ENCODE measurements at regions not wholly inside any gene's neighbourhood (a gene's known extent, or its start where the extent isn't known, plus 50 kb on each side); places are given as distances from the start of the nearest gene placed in this dataset.
A peak's percentile ranks its signal among the peaks of the same experiment; 100 is the strongest.
"Not testable (repeated sequence)": the region's sequence is repeated elsewhere in the genome, so short reads cannot be mapped to it uniquely, and the experiment has no call there.

DNA sequence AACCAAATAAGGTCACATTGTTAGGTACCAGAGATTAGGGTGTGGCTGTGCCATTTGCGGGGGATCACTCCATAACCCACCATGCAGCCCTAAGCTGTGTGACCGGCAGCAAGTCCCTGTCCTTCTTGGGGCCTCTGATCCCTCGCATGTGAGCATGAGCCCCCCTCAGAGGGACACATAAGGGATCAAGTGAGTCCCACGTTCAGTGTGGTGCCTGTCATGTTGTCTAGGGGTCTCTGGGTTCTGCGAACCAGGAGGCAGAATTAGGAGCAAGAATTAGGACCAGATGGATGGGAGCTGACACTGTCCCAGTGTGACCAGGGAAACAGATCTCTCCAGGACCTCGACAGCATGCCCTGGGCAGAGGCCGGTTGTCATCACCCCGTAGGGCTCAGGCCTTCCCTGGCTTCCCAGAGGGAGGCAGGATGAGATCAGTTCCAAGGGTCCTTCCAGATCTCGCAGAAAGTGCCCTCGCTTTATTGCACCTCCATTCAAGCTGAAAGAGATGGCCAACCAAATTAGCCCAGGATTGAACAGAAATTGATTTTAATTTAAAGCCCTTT is 113.2 kb upstream of the OTOS start:
- DNase-seq (ENCODE audit: low spot score) = no peak

- peak; percentile 35 for DNase-seq (ENCODE audit: low spot score)
These were observed 114.1 kb upstream of the OTOS start for GRCh38 chr2:240254337-240255164.

DNA sequence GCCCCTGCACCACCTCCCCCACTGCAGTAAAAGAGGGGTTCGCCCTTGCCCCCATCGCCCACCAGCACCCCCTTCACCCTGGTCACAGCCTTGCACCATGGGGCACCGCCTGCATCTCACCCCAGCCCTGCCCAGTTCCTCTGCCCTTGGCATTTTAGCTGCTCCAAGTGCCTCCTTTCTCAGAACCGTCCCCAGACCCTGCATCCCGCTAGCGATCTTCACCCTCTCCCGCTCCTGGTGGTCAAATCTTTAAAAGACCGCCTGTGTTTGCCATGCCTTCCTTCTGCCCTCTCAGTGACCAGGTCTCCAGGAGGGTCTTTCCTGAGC is 114.7 kb upstream of the OTOS start:
- DNase-seq (ENCODE audit: low spot score) = no peak

DNA sequence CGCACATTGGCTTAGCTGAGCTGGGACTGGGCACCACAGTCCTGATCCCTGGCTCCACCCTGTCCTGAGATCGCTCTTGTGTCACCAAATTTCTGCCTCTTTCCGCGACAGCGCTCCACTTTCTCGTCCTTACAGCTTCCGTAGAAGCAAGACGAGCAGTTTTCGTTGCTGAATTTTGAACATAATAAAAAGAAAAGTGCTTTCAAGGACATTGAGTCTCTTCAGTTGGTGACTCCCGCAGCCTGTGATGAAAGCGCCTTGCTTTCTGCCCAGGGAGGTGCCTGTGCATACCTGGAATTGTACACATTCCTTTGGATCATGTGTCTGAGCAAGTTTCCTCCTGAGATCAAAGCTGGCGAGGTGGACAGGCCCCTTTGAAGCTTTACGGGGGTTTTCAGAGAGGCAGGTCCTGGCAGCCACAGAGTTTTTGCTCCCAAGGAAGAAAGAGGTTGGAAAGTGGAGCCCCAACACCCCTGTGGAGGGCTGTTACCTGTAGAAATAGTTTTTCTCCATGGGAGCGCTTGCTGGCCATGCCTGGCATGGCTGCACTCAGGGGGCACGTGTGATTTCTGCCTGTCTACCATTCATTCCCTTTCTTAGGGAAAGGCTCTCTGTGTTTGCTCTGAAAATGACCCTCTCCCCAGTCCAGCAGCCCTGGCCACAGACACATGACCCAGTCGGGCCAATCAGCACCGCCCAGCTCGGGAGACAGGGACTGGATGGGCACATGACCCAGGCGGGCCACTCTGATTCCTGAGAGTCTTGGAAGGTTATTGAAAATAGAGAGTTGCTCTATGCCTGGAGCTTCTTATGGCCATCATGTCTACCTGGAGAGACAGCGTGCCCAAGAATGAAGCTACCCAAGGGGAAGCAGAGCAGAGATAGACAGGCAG is 115.6 kb upstream of the OTOS start:
- DNase-seq (ENCODE audit: low spot score) = no peak

GRCh38 chr2:240256704-240257637 is 116.5 kb upstream of the OTOS start:
- no peak for DNase-seq (ENCODE audit: low spot score)

DNA sequence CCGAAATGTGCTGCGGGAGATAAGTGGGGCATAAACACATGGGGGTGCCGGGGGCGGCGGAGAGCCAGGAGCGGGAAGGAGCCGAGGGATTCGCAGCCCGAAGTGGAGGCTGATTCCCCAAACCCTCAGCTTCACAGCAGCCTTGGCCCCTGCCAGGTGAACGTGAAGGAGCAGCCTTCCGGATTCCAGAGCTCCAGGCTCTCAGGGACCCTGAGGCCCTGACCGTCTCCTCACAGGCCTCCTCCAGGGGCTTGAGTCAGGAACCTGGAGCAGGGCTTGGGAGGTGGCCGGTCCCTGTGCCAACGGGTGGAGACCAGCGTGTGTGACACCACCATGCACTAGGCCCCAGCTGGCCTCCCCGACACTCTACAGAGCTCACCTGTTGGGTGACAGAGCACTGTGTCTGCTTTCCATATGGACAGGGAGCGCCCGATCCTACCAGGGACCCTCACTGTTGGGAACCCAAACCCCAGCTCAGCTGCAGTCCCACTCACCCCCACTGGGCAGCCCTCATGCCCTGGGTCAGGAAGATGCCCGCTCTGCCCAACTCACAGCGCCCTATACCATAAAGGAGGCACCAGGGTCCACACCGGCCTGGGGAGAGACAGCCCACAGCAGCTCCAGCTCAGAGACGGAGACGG is 117.6 kb upstream of the OTOS start:
- no peak for DNase-seq (ENCODE audit: low spot score)

- no peak for DNase-seq (ENCODE audit: low spot score)
These were observed 118.2 kb upstream of the OTOS start for GRCh38 chr2:240258685-240259084.

GRCh38 chr2:240259201-240259923 is 118.9 kb upstream of the OTOS start:
- DNase-seq (ENCODE audit: low spot score) = peak; percentile 67

DNA sequence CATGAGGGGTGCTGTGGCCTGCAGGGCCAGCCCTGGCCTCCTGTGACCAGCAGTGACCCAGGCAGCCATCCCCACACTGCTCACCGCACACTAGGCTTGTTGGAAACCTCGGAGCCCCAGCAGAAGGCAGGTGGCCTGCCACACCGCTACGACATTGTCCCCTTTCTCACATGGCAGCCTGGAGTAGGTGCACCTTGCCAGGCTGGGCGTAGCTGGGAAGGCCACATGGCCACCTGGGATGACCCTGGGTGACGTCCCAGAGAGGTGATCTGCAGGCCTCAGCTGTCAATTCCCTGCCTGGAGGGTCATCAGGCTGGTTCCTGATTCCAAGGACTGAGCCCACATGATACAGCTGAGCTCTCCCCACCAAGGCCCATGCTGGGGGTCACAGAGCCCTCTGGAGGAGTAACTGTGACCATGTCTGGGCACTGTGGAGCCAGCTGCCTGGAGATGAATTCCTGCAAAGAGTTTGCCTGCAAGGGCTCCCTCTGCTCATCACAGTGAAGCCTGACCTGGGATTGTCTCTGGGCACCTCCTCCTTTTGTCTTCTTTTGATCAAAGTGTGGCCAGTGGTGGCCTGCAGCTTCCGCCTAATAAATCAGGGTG is 119.6 kb upstream of the OTOS start:
- no peak for DNase-seq (ENCODE audit: low spot score)

DNA sequence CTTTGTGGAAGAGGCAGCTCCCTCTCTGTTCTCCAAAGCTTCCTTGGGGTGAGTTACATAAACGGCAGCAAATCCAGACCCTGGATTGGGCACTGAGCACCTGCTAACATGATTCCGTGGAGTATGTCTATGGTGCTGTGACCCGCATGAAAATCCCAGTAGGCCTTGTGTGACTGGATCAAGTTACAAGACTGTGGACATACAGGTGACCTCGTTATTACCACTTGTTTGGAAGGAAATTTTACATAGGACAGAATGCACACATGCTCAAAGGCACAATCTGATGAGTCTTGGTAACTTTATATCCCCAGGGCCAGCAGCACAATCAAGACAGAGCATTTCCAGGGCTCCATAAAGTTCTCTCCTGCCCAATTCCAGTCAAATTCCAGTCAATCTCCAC is 120.2 kb upstream of the OTOS start:
- DNase-seq (ENCODE audit: low spot score) = no peak

- DNase-seq (ENCODE audit: low spot score) = not testable (repeated sequence)
These were observed 122.1 kb upstream of the OTOS start for GRCh38 chr2:240262578-240262977.

DNA sequence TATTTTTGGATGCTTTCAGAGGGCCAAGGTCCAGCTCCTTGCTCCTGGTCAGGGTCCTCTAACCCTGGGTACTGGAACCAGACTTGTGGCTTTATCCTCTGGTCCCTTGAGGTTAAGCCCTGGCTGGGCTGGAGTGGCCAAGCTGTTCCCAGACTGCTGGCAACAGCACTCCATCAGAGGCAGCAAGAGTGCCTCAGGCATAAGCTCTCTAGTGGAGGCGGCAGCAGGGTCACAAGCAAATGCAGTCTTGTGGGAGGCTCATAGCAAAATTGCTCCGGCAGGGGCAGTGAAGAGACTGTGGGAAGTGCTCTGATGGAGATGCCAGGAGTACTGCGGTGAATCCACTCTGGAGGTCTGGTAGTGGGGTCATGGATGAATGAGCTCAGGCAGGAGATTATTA is 128.9 kb upstream of the OTOS start:
- no peak for DNase-seq (ENCODE audit: low spot score)

DNA sequence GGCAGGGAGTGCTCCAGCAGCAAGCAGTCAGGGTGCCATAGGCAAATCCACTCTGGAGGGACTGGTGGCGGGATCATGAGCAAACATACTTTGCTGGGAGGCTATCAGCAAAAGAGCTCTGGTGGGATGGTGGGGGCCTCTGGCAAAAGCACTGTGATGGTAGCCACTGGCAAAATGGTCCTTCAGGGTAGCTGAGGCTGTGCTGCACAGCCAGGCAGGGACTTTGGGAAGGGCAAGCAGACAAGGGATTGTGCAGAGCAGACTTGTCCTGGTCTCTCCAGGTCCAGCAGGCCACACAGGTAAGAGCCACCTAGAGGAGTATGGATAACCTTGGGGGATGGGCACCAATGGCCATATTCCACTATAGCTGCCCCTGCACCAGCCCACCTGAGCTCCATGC is 129.4 kb upstream of the OTOS start:
- DNase-seq (ENCODE audit: low spot score) = no peak

GRCh38 chr2:240271716-240272341 is 131.4 kb upstream of the OTOS start:
- no peak for DNase-seq (ENCODE audit: low spot score)

DNA sequence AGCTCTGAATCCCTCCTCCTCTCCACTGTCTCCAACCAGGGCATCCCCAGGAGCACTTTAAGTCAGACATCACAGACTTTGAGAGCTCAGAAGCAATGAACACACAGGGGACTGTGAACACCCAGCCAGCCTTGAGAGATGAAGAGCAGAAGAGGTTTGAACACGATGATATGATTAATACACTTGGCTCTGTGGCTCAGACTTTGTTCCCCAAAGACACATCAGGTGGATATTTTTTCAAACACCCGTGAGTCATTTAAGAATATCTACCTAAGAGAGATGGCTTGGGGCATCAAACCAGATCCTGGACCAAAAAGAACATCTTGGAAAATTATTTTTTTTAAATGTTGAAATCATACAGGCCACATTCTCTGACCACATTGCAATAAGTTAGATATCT is 134.9 kb upstream of the OTOS start:
- DNase-seq (ENCODE audit: low spot score) = no peak

GRCh38 chr2:240277073-240277806 is 136.8 kb upstream of the OTOS start:
- no peak for DNase-seq (ENCODE audit: low spot score)

GRCh38 chr2:240277807-240278522 is 137.5 kb upstream of the OTOS start:
- no peak for DNase-seq (ENCODE audit: low spot score)

GRCh38 chr2:240278661-240279060 is 138.2 kb upstream of the OTOS start:
- DNase-seq (ENCODE audit: low spot score) = no peak

Measured in ureter (tissue), 1 donor.